Renal pelvis (tissue), 1 donor: ENCODE measurements at regions not wholly inside any gene's neighbourhood (a gene's known extent, or its start where the extent isn't known, plus 50 kb on each side); places are given as distances from the start of the nearest gene placed in this dataset.
"Not testable (repeated sequence)": the region's sequence is repeated elsewhere in the genome, so short reads cannot be mapped to it uniquely, and the experiment has no call there.

Experiments used
- DNase-seq: peaks from one replicate; pipeline ENCODE4 v3.0.0-alpha.2; 2013

DNA sequence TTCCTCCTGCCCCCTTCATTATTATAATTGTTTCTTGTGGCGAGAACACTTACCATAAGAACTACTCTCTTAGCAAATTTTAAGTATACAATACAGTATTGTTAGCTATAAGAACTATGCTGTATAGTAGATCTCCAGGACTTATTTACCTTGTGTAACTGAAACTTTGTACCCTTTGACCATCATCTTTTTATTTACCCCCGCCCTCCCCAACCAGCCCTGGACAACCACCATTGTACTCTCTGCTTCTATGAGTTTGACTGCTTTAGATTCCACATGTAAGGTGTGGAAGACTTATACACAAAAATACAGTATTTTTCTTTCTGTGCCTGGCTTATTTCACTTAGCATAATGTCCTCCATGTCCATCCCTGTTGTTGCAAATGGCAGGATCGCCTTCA, 161.1 kb downstream of the PHF8 start:
- DNase-seq, result no peak

DNA sequence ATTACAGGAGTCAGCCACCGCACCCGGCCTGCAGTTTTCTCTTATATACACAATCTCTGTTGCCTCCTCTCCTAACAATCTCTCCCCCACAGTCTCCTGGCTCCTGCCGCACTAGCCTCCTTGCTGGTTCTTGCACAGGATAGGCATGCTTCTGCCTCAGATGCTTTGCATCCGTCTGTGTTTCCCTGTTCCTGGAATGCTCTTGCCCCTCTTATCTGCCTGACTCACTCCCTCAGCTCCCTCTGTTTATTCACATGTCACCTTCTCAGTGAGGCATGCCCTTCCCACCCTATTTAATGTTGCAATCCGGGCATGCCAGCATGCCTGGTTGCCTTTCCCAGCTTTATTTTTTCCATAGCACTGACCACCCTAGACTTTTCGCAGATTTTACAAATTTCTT, 161.9 kb downstream of the PHF8 start:
- peak; percentile 17 for DNase-seq

DNA sequence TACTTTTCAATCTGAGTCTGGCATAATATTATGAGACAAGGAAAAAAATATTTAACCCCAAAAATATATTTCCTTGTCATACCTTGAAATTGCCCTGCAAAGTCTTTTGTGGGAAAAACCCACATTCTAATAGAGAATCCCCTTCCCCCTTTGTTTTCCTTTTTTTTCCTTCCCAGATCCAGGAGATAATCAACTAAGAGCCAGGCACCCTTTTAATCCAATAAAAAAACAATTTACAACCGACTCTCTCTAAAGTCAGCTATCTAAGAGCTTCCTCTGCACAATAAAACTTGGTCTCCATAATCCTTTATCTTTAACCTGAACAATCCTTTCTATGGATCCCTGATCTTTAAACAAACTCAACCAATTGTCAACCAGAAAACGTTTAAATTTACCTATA, 163.5 kb downstream of the PHF8 start:
- DNase-seq, result not testable (repeated sequence)

DNA sequence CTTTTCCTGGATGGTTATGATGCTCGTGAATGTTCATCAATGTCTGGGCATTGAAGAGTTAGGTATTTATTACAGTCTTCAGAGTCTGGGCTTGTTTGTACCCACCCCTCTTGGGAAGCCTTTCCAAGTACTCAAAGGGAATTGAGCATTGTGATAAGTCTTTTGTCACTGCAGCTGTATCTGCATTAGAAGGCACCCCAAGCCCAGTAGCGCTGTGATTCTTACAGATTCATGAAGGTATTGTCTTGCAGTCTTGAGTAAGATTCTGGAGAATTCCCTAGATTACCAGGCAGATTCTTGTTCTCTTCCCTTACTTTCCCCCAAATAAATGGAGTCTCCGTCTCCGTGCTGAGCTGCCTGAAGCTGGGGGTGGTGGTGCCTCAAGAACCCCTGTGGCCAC, 173.4 kb upstream of the HUWE1 start:
- DNase-seq, result no peak

DNA sequence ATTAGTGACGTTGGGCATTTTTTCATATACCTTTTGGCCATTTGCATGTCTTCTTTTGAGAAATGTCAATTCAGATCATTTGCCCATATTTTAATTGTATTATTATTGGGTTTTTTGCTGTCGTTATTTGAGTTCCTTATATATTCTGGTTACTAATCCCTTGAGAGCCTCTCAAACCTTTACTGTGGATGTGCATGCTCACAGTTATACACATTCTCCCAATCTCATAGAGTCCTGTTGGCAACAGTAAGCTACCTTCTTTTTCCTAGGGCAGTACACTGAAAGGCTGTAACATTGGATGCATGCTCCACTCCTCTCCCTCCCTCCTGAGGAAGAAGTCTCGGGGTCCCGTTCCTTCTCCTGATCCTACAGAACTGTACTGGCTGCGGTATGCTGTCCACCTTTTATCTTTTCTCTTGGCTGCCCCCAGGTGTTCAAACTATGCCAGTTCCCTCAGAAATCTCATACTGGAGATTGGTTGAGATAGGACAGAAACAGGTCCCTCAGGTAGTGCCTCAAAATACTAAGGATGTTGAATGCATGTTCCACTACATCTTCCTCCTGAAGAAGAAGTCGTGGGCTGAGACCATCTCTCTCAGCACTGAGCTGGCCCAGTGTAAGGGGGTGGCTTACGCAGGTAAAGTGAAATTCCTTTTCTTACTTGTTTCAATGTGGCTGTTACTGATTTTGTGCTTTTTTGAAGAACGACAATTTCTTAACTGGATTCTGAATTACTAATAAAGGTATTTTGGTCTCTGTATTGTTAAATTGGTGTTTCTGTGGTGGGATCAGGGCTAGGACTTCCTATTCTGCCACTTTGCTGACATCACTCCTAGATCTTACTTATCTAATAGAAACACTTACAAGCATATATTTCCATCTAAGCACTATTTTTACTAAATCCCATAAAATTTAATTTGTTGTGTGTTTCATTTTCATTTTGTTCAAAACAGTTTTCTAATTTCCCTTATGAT, 145.4 kb upstream of the HUWE1 start:
- DNase-seq, result peak; percentile 10

DNA sequence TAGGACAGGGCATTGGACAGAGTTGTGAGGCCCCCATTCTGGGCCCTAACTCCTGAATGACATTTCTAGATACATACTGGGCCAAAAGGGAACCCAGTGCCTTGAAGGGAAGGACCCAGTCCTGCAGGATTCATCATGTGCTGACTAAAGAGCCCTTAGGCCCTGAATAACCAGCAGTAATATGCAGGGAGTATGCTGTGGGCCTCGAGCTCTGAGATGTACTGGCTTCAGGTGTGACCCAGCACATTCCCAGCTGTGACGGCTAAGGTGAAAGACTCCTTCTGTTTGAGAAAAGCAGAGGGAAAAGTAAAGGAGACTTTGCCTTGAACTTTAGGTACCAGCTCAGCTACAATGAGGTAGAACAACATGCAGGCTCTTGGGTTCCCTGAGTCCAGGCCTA, 138.2 kb upstream of the HUWE1 start:
- DNase-seq, result no peak

DNA sequence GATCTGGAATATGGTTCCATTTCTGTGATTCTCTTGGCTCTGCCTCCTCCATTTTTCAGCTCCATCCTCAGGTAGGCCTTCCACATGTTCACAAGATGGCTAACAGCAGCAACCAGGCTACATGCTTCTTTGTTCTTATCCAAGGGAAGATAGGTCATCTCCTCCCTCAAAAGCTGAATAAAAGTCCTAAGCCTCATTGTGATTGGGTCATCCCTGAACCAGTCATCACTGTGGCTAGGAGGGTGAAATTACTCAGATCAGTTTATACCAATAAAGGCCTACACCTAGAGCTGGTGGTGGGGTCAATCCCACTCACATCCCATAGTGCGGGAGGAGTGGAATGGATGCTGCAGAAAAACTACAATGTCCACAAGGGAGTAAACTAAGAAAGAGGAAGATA, 131.6 kb upstream of the HUWE1 start:
- not testable (repeated sequence) for DNase-seq

DNA sequence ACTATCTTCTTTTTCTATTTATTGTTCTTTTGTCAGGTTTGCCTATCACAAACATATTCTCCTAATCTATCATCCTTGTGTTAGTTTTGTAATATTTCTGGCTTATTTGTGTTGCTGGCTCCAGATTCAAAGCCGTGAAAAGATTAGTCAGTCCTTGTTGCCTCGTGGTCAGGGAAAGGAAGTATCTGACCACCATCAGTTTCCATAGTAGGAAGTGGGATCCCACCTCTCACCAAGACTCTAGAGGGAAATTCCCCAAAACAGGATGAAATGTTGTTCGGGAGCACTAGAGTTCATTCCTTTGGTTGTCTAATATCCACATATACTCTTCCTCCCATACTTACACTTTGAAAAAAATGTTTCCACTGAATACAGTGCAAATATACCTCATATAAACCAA, 131.0 kb upstream of the HUWE1 start:
- no peak for DNase-seq

DNA sequence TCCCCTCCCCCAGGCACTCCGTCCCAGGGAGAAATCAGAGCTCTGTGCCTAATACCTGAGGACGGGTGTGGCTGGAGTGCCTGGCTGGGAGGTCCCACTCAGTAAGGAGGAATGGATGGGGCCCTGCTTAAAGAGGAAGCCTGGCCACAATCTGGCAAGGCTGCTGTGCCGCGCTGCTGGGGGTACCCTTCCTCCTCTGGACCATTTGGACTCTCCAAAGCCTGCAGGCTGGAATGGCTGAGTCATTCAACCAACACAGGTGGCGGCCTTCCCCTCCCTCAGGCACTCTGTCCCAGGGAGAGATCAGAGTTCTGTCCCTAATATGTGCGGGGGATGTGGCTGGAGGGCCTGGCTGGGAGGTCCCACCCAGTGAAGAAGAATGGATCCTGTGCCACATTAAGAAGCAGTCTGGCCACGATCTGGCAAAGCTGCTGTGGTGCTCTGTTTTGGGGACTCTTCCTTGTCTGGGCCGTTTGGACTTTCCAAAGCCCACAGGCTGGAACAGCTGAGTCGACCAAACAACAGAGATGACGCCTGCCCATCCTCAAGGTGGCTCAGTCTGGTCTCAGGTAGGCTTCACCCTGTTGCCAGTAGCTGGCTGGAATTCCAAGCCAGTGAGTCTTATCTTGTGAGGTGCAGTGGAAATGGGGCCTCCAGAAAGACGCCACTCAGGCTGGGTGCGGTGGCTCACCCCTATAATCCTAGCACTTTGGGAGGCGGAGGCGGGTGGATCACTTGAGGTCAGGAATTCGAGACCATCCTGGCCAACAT, 127.3 kb upstream of the HUWE1 start:
- no peak for DNase-seq

DNA sequence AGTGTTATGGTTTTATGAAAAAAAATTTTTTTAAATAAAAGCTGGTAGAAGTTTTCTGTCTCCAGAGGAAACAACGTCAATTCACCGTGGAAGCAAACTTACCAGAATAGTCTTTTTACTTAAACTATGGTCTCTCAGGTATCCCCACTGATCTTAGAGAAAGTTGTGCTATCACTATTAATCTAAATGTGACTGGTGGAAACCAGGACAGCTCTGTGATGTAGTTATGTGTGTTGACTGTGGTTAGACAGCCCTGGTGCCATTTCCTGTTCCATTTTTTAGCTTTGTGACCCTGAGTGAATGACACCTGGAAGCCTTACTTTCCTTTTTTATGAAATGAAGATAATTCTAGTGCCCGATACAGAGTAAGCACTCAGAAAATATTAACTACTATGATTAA, 111.8 kb upstream of the HUWE1 start:
- DNase-seq, result no peak

DNA sequence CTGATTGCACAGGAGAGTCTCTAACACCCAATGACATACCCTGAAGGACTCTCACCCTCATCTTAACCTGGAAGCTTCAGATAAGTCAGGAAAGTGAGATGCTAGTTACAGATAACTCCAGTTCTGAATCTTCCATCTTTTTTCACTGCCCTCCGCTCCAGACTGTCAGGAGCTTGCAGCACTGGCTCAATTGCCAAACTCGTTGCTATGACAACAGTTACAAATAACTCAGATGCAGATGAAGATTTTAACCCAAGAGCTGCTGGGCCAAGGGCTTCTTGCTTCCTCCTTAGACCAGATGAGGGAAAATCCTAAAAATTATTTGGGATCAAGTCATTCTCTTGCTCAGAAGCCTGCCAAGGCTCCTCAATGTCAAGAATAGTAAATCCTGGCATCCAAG, 109.1 kb upstream of the HUWE1 start:
- DNase-seq, result no peak

DNA sequence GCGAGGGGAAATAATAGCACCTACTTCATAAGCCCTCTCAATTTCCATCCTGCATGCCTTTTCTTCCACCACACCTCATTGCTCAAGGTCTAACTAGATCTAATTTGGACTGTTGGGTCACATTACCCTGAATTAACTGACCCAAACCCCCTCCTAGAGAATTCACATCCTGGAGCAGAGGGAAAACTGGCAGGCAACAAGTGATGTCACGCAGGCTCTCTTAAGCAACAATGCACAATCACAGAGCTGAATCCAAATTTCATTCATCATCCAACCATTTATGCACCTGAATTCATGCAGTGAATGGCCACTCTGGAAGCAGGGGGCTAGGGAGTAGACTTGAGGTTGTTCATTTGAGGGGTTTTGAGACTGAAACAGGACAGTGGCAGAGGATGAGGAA, 107.7 kb upstream of the HUWE1 start:
- DNase-seq, result no peak

DNA sequence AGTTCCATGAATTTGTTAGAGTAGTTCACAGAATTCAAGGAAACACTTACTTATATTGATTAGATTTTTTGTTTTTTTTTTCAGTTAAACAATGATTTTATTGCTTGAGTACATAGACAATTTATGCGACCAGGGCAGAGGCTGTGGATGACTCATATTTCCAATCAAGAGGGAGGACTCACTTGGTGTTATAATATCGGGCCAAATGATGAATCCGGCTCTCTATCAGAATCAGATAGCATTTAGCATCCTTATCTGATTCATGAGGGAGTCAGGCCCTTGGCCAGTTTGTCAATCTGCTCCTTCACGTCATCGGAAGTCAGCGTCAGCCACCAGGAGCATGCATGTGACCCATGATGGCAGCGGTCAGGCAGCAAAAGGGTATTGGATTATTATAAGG, 82.3 kb upstream of the HUWE1 start:
- no peak for DNase-seq

DNA sequence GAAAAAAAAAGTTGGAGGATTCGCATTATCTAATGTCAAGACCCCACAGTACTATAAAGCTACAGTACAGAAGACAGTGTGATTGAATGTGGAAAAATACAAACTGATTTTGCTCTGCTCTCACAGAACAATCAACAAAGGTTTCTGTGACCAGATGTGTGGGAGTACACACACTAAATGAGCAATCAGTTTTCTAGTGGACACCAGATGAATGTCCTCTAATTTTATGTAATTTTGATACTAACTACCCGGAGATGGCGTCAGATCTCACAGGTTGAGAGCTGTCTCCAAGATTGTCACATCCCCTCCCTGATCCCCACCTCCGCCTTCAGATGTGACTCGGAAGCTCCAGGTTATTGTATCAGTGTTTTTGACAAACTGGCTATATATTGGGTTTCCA, 81.9 kb upstream of the HUWE1 start:
- no peak for DNase-seq

DNA sequence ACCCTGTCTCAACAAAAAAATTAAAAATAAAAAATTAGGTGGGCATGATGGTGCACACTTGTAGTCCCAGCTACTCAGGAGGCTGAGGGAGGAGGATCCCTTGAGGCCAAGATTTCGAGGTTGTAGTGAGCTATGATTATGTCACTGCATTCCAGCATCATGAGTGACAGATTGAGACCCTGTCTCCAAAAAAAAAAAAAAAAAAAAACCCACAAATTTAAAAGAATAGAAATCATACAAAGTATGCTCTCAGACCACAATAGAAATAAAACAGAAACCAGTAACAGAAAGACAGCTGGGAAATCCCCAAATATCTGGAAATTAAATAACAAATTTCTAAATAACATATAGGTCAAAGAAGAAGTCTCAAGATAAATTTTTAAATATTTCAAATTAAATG, 81.0 kb upstream of the HUWE1 start:
- DNase-seq, result no peak

DNA sequence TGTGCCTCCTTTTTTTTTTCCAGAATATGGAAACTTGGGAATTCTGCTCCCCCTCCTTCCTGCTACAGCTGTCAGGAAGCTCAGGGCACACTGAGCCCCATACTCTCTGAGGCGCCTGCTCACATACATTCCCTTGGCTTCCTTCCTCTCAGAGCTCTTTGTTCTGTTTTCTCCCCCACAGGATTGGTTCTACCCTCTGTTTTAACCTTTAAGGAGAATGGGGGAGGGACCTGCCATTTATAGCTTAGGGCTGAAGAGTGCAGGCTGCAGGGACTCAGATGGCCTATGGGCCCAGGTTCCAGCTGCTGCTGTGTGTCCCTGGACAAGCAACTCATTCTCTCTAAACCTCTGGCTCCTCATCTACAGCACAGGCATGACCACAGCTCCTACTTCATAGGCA, 70.7 kb upstream of the HUWE1 start:
- not testable (repeated sequence) for DNase-seq

DNA sequence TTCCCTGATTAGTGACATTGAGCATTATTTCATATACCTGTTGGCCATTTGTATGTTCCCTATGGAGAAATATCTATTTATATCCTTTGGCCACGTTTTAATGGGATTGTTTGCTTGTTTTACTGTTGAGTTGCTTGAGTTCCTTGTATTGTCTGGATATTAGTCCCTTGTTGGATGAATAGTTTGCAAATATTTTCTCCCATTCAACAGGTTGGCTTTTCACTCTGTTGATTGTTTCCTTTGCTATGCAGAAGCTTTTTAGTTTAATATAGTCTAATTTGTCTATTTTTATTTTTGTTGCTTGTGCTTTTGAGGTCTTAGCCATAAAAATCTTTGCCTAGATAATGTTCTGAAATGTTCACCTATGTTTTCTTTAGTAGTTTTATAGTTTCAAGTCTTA, 60.2 kb upstream of the HUWE1 start:
- no peak for DNase-seq

DNA sequence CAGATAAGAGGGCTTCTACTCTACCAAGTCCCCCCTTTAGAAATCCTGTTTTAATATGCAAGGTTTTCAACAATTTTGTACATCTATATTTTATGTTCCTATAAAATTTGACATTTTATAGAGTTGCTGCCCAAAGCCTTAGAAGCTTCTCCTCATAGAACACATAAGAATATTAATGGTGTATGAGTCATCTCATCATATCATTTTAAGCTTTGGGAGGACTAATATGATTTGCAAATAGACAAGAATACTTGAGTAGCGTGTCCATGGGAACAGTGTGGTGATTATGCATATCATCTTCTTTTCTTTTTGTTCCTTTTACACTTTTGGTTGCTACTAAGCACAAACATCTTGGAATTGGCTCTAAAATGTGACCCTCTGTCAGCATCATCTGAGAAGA, 56.7 kb upstream of the HUWE1 start:
- no peak for DNase-seq

DNA sequence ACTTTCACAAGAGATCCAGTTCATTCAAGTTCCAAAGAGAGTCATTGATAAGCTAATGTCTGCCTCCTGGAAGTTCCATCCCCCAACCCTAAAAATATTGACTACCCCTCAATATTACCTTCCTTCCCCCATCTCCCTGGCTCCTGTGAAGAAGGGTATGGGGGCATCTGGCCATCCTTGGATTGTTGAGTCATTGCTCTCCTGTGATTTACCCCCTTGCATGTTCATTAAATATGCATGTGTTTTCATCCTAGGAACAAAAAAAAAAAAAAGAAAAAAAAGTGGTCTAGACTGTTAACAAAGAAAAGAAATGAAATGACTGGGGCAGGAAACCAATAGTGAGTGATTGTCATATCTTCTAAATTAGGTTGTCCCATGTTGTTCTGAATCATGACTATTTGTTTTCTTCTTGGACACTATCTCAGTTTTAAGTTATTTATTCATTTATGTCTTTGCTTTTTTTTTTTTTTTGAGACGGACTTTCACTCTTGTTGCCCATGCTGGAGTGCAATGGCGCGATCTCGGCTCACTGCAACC, 51.9 kb upstream of the HUWE1 start:
- DNase-seq, result no peak
